Cardiac septum (tissue), 1 donor: ENCODE measurements at regions not wholly inside any gene's neighbourhood (a gene's known extent, or its start where the extent isn't known, plus 50 kb on each side); places are given as distances from the start of the nearest gene placed in this dataset.

ENCODE experiments used
- DNase-seq: peaks from one replicate; pipeline ENCODE4 v3.0.0-alpha.2; 2020; ENCODE audit warnings: low spot score
- intact Hi-C: fragments of 100-400 bp; cut with DNase I; formaldehyde crosslinking; loops from one replicate; pipeline ENCODE4 v1.14.0; 2022
- donor health status: DM: no; HTN: no; CAD: no.

DNA sequence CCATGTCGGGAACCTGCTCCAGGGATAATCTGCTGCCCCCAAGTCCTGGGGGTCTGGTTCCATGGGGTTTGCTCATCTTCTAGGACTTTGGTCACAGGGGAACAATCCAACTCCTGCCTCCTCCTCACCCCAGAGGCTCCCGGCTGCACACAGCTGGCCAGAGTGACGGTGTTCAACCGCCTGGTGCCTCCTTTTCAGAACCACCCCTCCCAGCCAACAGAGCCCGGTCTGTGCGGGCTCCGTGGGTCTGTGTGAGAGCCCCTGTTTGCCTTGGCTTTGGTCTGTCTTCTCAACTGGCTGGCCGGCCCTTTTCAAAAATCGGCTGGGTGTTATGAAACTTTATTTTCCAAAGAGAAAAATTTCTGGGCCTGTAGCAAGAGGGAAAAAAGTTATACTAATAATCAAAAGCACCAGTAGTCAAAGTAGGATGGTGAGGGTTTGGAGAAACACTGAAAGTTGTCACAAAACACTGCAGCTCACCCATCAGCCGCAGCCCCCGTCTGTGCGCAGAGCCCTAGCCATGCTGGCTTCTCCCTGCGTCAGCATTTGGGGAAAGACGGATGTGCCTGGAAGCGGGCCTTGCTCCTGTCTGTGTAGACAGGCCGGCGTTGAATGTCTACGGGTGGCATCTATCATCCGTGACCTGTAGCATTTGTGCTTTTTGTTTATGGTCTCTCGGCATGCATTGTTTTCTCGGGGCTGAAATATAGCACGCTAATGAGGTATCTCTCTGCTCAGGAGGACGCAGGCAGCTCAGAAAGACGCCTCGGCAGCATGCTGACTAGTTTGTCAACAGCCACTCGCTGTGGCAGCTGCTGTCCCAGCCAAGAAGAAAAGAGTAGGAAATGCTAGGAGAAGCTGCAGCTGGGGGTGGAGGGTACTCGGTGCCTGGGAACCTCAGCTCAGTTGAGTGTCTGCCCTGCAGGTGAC, 138.6 kb downstream of the GLI2 start:
- intact Hi-C loops = no loop called here

DNA sequence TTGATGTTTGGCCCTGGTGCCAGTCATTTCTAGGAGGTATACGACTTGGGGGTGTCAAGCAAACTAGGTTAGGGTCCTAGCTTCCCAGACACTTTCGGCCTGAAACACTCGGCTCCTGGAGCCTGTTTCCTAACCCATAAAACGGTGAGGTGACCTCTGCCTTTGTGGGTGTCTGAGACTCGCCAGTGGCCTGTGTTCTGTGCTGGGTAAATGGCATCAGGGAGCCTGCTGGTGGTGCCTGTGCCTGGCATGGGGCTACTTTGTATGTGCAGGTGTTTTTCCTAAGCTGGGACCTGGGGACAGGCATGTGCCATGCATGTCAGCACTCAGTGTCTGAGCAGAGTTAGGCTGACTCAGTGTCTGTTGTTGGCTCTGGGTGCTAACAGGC, 139.2 kb downstream of the GLI2 start:
- intact Hi-C loops = no loop called here
- DNase-seq = no peak

More for the DNA sequence above, 138.6 kb downstream of the GLI2 start:
- DNase-seq = no peak

DNA sequence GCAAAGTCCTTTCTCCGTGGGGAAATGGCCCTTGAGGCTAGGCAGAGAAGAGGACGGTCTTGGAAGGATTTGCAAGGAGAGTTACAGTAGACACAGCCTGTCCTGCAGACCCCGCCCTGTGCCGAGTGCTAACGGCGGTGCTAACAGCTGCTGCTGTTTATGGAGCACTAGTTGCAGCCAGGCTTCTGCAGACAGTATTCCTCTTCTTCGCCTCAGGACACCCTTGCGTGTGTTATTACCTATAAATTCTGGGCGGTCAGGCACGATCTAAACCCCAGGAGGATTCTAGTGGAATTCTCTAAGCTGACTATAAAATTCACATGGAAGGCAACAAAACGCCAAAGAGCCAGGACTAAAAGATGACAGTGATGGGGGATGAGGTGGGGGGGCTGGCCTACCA, 139.8 kb downstream of the GLI2 start:
- no peak for DNase-seq
- intact Hi-C loops = no loop called here

DNA sequence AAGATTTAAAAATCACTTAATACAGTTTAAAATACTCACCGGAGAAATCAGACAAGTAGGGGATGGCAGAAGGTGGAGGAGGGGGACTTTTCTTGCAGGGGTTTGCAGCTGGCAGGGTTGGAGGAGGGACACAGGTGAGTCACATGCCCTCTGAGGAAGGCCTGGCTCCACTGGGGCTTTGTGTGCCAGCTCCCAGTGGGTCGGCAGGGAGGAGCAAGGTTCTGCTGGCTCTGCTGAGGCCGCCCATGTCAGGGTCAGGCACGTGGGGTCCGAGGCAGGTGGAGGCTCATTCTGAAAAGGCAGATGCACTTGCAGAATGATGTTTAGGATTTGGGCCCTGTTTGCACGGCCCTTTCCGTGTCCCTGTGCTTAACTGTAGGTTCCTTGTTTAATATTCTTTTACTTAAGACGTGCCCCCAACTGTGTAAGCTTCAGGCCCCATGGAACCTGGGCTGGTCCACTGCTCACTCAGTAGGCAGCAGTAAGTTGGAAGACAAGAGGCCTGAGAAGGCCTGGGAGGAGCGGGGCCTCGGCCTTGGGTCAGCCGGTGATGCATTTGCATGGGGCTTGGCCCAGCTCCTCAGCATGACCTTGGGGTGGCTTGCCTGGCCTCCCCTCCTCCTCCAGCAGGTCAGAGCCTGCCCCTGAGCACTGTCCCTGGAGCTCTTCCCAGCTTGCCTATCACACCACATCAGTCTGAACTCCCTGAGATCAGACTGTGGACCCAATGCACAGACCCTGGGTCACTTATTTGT, 141.0 kb downstream of the GLI2 start:
- intact Hi-C loops = no loop called here
- no peak for DNase-seq

DNA sequence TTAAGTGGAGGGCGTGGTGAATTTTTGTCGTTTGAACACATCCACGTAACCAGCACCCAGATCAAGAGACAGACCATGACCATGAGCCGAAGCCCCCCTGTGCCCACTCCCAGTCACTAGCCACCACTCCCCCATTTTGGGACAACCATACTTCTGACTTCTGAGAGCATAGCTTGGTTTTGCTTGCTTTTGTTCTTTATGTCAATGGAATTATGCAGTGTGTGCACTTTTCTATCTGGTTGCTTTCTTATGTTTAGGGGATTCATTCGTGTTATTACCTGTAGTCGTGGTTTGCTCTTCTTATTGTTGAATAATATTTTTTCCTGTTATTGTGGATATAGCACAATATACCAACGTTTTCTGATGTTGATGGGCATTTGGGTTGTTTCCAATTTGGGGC, 141.7 kb downstream of the GLI2 start:
- no peak for DNase-seq
- intact Hi-C loops = no loop called here

DNA sequence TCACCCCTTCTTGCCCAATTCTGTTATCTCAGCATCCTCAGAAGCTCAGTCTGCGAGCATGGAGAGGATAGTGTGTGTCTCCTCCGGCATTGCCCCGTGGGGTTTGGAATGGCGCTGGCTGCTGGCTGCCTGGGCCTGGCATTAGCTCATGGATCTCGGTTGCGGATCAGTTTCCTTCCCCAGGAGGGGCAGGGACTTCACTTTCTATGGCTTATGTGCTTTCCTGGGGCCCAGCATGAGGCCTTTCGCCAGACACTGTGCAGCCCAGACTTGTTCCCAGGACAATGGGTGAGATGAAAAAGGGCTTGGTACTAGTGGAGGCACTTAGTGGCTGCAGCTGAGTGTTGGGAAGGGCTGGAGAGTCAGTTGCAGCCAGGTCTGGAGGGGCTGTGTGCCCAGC, 143.3 kb downstream of the GLI2 start:
- intact Hi-C loops = no loop called here
- no peak for DNase-seq

DNA sequence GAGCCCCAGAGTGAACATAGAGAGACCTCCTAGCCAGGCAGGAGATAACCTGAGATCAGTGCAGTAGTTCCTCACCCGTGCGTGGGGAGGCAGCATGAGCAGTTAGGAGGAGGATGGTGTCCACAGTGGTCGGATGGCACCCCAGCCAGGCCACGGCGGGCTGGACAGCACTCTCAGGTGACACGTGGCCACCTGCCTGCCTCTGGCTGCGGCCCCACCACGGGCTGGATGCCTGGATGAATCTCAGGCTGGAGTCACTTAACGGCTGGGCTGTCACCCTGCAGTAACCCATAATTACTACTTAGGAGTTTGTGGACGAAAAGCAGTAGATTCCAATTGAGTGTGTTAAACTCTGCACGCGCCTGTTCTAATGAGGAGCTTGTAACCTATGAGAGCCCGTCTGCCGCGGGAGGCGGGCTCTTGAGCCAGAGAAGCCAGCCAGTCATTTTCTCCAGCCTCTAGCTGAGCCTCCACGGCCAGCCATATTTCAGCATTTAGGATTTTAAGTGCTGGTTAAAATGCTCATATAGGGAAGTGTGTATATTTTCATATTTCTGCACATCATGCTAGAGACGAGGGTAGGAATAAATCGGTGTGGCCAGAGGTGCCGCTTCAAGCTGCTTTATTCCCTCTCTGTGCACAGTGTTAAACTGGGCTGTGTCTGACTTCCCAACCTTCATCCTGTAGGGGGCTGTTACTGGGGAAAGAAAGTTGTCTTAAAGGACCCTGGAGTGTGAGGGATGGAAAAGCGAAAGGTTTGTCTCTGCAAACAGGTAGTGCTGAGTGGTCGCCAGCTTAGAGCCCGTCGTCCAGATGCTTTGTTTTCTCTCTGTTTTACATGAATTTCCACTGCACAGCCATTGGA, 144.0 kb downstream of the GLI2 start:
- no peak for DNase-seq
- intact Hi-C loops = no loop called here

DNA sequence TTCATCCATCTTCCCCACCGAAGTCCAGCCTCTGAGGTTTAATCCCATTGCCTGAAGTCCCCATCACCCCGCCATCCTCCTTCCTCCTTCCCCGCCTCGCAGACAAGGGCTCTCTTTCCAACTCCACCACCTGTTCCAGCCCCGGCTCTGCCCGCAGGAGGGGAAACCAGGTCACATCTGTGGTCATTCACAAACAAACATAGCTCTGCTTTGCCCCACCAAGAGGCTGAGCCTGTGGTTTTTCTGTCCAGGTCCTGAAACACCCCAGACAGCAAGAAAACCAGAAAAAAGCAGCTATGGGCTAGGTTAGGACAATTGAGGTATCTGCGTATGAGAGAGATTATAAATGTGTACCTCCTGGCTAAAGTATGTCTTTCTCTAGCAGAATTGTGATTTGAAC, 144.7 kb downstream of the GLI2 start:
- DNase-seq = no peak
- intact Hi-C loops = no loop called here

DNA sequence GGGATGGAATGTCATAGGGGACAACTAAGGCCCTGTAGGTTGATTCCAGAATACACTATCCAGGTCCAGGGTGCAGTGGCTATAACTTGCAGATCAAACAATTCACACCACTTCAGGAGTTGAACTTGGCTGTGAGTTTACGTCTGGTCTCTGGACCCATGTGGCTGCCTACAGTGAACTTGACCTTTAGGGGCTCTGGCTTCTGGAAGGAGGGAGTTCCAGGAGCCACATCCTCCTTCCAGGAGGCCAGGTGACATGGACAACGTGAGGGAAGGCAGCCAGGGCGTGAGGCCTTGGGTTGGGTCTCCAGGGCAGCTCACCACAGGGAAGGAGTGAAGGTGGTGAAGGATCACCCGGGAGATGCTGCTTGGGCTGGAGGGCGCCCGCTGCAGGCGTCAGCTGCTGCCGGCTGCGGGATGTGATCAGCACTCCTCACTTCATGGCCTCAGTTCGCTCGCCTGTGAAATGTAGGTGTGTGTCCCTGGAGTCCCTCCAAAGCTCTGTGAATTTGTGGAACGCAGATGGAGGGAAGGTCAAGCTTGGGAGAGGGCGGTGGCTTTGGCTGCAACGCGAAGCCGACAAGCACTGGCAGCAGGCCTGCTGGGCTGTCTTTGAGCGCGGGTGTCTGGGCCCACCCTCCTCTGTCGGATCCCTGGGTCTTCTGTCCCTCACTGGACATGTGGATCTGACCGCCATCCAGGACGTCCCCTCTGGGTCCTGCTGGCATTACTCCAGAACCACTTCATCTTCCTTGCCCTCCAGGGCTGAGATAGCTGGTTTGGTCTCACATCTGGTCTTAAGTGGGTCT, 146.5 kb downstream of the GLI2 start:
- intact Hi-C loops = no loop called here
- no peak for DNase-seq

DNA sequence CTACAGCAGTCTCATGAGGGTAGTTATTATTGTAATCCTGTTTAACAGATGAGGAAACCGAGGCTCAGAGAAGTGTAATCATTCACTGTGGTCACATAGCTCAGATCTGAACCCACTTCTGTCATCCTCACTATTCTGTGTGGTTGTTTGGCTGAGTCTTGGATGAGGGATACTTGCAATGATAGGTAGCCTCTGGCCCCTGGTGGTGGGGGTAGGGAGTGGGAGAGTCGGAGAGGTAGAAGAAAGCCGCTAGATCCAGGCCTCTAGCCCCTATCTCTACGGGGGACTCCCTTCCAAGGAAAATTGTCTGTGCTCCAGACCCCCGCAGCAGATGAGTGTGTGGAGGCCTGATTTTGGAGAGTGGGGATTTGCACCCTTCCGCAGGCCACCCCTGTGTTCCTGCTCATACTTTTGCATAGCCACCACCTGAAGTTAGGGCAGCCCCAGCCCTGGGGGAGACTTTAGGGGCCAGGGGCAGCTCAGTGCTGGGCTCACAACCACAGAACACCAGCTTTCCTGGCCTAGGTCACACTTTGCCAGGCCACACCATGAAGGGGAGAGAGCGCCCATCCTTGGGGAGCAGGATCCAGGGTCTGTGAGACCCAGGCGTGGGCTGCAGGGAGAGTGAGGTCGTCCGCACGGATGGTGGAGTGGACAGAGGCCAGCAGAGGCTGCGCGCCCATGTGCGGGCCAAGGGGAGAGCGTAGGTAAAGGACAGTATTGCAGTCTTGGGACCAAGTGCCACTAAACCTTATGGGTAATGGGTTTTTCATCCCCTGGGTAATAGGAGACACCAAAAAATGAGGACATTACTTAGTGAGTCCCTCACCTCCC, 148.2 kb downstream of the GLI2 start:
- intact Hi-C loops = no loop called here
- DNase-seq = no peak

DNA sequence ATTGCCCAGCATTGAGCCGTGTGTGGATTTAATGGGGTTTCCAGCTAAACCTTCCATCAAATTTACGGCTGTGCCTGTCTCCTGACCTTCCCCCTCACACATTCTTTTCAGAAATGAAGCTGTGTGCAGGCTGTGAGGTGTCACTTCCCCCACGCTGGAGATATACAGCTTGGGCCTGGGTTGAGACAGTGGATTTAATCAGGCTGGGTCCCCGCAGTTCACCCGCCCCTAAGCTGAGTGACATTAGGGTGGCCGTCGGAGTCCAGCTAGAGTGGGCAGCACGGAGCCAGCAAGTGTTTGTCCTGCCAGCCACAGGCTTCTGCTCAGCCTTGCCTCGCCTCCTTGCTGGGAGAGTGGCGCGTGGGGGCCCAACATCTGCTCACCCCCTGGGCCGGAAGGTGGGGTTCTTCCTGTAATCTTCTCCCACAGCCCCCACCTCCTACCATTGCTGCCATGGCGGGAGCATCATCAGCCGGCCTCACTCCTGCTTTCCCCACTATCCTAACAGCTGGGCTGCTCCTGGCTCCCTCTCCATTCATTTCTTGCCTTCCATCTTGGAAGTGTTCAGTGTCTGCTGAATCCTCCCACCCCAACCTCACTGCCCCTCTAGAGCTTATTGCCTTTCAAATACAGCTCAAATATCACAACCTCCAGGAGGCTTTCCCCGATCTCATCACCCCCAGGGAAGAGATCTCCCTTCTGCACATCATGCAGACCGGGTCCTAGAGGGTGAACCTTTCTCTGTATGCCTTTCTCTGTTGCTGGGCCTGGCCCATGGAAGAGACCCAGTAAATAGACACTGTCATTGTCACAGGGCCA, 149.0 kb downstream of the GLI2 start:
- no peak for DNase-seq
- intact Hi-C loops = no loop called here

DNA sequence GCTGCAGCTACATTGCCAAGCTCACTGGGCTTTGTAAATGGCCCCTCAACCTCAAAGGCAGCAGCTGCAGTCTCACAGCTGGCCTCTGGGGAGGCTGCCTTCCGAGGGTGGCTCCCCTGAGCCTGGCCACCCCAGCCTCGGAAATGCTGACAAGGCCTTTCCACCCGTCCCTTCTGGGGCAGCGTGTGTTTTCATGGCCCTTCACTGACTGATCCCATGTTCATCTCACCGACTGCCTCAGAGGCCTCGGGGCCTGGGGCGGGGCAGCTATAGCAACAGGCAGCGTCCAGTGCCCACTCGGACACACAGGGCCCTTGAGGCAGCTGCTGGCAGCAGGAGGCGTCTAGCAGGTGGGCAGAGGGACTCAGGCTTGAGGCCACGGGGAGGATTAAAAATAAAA, 149.7 kb downstream of the GLI2 start:
- DNase-seq = no peak
- intact Hi-C loops = no loop called here

DNA sequence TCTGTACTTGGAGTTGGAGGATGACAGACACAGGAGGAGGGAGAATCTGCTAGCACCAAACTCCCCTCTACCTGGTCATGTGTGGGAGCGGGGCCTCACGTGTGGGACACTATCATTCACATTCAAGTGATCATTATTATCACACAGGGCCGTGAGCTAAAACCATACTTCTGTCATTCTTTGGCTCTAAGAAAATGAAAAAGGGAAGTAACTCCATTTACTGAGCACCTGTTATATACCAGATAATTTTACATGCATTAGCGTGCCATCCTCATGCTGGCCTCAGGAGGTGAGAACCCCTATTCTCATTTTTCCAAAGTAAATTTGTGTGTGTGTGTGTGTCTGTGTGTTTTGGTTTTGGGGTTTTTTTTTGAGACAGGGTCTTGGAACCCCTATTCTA, 150.1 kb downstream of the GLI2 start:
- DNase-seq = no peak
- intact Hi-C loops = no loop called here

DNA sequence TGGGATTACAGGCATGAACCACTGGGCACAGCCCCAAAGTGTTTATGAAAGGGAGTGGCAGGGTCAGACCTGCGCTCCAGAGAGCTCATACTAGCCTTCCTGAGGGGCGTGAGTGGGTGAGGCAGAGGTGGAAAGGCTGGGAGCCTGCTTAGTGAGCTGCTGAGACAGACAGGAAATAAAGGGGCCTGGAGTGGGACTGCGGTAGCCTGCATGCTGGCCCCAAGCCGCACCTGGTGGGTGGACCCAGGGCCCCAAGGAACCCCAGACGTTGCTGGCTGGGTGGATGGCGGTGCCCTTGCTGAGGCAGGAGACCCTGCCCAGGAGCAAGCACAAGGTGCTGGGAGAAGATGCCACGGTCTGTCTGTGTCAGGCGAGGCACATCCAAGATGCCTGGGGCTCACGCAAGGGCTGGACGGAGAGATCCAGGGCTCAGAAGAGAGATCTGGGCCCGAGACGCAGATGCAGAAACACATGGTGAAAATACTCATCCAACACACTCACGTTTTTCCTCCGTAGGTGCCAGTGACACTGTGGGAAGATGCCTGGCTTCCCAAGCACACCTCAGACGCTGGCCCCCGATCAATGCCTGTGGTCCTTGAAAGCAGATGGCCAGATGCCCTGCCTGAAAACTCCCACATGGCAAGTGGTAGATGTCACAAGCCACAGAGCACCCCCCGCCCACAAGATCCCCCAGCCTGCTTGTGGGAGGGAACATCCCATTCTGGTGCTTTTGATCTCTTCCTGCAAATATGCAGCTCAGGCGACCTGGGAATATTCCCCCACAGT, 151.1 kb downstream of the GLI2 start:
- intact Hi-C loops = no loop called here
- DNase-seq = no peak

DNA sequence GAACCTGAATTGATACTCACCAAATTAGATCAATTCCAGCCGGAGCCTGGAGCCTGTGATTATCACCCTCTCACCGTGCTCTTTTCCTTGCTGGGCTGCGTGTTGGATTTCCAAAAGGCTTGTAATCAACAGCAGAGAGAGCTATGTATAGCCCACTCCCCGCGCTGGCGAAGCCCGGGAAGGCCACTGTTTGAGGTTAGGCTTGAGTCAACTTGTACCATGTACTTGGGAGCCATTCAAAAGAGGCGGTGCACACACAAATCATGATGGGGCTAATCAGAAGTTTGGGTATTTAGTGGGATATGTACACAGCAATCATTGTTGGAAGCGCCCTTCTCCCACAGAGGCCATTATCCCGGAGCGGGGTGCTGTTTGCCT, 151.6 kb downstream of the GLI2 start:
- intact Hi-C loops = no loop called here

DNA sequence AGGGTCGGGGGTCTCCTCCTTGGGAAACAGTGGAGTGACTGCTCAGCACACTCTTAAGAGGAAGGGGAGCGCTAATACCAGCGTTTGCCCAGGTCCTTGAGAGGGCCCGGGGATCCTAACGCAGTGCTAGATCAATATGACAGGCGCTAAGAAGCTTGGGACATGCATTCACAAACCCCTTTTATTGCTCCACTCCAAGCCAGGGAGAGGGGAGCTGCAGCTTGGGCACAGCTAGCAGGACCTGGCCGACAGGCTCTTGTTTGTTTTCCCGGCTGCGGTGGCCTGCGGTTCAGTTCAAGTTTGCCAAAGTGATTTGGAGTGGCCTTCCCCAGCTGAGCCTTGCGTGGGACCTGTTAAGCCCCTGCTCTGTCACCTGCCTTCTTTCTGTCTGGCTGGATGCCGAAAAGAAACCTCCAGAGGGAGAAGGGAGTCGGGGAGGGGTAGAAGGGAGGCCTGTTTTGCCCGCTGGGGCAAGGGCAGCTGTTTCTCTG, 152.1 kb downstream of the GLI2 start:
- intact Hi-C loops = no loop called here
- no peak for DNase-seq

More for the DNA sequence above, 151.6 kb downstream of the GLI2 start:
- DNase-seq = no peak

DNA sequence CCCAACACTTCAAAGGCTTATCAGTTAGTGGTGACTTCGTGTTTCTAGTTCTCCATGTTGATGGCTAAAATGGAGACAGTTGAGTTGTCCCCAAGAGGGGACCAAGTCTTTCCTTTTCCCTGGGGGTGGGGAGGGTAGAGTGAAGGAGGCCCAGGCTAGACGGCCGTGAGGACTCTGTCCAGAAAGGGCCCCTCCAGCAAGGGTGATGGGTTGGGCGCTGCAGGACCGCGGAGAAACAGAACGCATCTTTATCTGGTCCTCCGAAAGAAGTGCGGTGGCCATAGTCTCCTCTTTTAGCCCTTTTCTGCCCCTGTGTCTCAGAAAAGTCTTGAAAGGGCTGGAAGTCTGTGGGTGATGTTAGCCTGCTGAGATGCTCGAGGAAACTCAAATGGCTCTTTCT, 153.2 kb downstream of the GLI2 start:
- intact Hi-C loops = no loop called here
- no peak for DNase-seq
